Esophagus (tissue), 2 donors: ENCODE measurements at regions not wholly inside any gene's neighbourhood (a gene's known extent, or its start where the extent isn't known, plus 50 kb on each side); places are given as distances from the start of the nearest gene placed in this dataset.

Source experiments
- H3K27ac ChIP-seq, 2 donors: one replicate each; pipeline ENCODE4 v1.5.1; 2013; ENCODE audit warnings: low read depth in 2 of 2, mild to moderate bottlenecking in 2 of 2, inconsistent platforms in 1 of 2, low read length in 1 of 2, moderate library complexity in 1 of 2
- H3K27me3 ChIP-seq, 2 donors: one replicate each; pipeline ENCODE4 v1.6.1; 2013; ENCODE audit warnings: low read length in 2 of 2, control low read depth in 1 of 2, mild to moderate bottlenecking in 1 of 2; ENCODE audit not compliant: insufficient read depth in 2 of 2, control insufficient read depth in 1 of 2
- H3K36me3 ChIP-seq, 2 donors: one replicate each; pipeline ENCODE4 v1.6.1; 2013; ENCODE audit warnings: low read length in 1 of 2; ENCODE audit not compliant: control insufficient read depth in 2 of 2, insufficient read depth in 2 of 2
- H3K4me1 ChIP-seq, 2 donors: one replicate each; pipeline ENCODE4 v1.6.1; 2013; ENCODE audit warnings: low read length in 1 of 2; ENCODE audit not compliant: control insufficient read depth in 2 of 2, insufficient read depth in 2 of 2
- H3K4me3 ChIP-seq, 2 donors: one replicate each; pipeline ENCODE4 v1.5.1; 2013; ENCODE audit warnings: low read length in 2 of 2, mild to moderate bottlenecking in 2 of 2, low read depth in 1 of 2, moderate library complexity in 1 of 2
- H3K9me3 ChIP-seq, 2 donors: one replicate each; pipeline ENCODE4 v1.6.1; 2013; ENCODE audit warnings: mild to moderate bottlenecking in 2 of 2, low read depth in 1 of 2, low read length in 1 of 2, moderate library complexity in 1 of 2; ENCODE audit not compliant: control insufficient read depth in 2 of 2, insufficient read depth in 1 of 2
- WGBS, 2 donors: extraction: QIAGEN DNeasy Blood & Tissue Kit; methylation state at CpG; one replicate each; pipeline ENCODE4 v1.1.7; 2013; 5-methylcytosine and 5-hydroxymethylcytosine counted together
- donor health status: healthy with polysubstance abuse.
- donor health status: Bipolar disorder and iron deficiency.

- H3K4me3 ChIP-seq, result no peak overlapping the region
- H3K4me1 ChIP-seq, result no peaks in the 10 kb centered on the region
- no peaks in the 10 kb centered on the region for H3K27me3 ChIP-seq
- 28 to 33% methylated on average over 7 of the region's 7 CpGs for WGBS, 2 donors
- no peaks in the 10 kb centered on the region for H3K36me3 ChIP-seq
- no peaks in the 10 kb centered on the region for H3K9me3 ChIP-seq
- H3K27ac ChIP-seq, result no peak overlapping the region
These were observed 395.4 kb downstream of the RRAGC start for GRCh38 chr1:38464071-38464661.

- Histone ChIP-seq H3K27me3 (no peaks in the 10 kb centered on the region), H3K4me3 (no peak overlapping the region), H3K27ac (no peak overlapping the region), H3K36me3 (no peaks in the 10 kb centered on the region), H3K4me1 (no peaks in the 10 kb centered on the region), H3K9me3 (no peaks in the 10 kb centered on the region)
These were observed 396.5 kb downstream of the RRAGC start for GRCh38 chr1:38463074-38463473.

DNA sequence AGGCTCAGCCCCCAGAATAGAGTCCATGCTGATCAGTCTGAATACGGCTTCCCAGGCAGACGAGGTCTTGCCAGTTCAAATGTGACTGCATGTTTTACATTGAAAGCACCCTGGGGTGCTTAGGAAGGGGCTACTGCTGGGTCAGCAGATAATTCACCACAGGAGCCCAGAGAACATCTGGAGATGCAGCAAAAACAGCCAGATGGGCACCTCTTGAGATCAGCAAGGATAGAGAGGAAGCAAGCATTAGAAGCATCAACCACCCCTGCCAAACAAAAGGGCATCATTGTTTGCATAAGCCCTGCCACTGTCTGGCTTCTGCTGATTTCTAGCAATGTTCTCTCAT lies 403.1 kb downstream of the RRAGC start:
- no peaks in the 10 kb centered on the region for H3K9me3 ChIP-seq
- WGBS, 2 donors, result 65 to 80% methylated on average over 2 of the region's 2 CpGs
- H3K4me1 ChIP-seq, result no peaks in the 10 kb centered on the region
- no peak overlapping the region for H3K27ac ChIP-seq
- no peaks in the 10 kb centered on the region for H3K36me3 ChIP-seq
- no peaks in the 10 kb centered on the region for H3K27me3 ChIP-seq
- no peak overlapping the region for H3K4me3 ChIP-seq

- Histone ChIP-seq H3K4me1 (no peaks in the 10 kb centered on the region), H3K4me3 (no peak overlapping the region), H3K36me3 (no peaks in the 10 kb centered on the region), H3K27me3 (no peaks in the 10 kb centered on the region), H3K27ac (no peak overlapping the region), H3K9me3 (no peaks in the 10 kb centered on the region)
- 67 to 71% methylated on average over 16 of the region's 16 CpGs for WGBS, 2 donors
These were observed 403.6 kb downstream of the RRAGC start for GRCh38 chr1:38455829-38456530.

DNA sequence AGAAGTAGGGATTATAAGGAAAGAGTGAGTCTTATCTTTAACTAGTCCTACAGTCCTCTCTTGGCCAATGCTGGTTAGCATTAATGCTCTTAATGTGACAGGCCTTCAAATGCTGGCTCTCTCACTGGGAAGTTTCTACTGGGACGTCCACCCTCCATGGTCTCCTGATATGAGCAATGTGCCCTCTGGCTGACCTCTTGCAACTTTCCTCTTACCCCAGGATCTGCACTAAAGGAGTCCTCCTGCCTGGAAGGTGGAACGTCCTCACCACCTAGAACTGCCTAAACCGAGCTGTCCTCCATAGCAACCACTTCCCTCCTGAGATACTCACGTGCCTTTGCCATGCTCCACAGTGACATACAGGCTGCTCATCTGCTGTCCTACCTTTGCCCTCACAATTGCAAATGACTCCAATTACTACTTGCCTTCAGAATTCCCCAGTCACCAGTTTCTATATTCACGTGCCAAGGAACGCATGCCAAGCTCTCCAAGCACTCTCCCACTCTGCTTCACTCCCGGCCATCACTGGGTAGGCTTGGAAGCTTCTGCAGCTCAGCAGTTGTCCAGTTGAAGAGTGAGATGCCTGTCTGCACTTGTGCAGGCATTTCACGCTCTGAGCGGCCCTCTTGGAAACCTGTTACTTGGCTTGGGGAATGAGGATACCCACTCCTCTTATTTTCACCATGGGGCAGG lies 404.7 kb downstream of the RRAGC start:
- no peaks in the 10 kb centered on the region for H3K9me3 ChIP-seq
- WGBS, 2 donors, result 81% methylated on average over 9 of the region's 9 CpGs
- H3K27me3 ChIP-seq, result no peaks in the 10 kb centered on the region

GRCh38 chr1:38454236-38454635 lies 405.3 kb downstream of the RRAGC start:
- Histone ChIP-seq H3K9me3 (no peaks in the 10 kb centered on the region), H3K4me3 (no peak overlapping the region), H3K27me3 (no peaks in the 10 kb centered on the region), H3K36me3 (no peaks in the 10 kb centered on the region), H3K4me1 (no peaks in the 10 kb centered on the region), H3K27ac (no peak overlapping the region)
- whole genome bisulfite sequencing, 2 donors, result 88 to 89% methylated on average over 5 of the region's 5 CpGs

More for the DNA sequence above, 404.7 kb downstream of the RRAGC start:
- Histone ChIP-seq H3K4me3 (no peak overlapping the region), H3K4me1 (no peaks in the 10 kb centered on the region), H3K36me3 (no peaks in the 10 kb centered on the region), H3K27ac (no peak overlapping the region)

- H3K4me3 ChIP-seq, result no peak overlapping the region
- no peaks in the 10 kb centered on the region for H3K27me3 ChIP-seq
- no peaks in the 10 kb centered on the region for H3K9me3 ChIP-seq
- no peaks in the 10 kb centered on the region for H3K36me3 ChIP-seq
- 79 to 82% methylated on average over 4 of the region's 4 CpGs for WGBS, 2 donors
- H3K27ac ChIP-seq, result no peak overlapping the region
- no peaks in the 10 kb centered on the region for H3K4me1 ChIP-seq
These were observed 405.7 kb upstream of the POU3F1 start for GRCh38 chr1:38452246-38452645.

- Histone ChIP-seq H3K4me1 (no peaks in the 10 kb centered on the region), H3K9me3 (no peaks in the 10 kb centered on the region), H3K27ac (no peak overlapping the region), H3K4me3 (no peak overlapping the region), H3K27me3 (no peaks in the 10 kb centered on the region), H3K36me3 (no peaks in the 10 kb centered on the region)
- WGBS, 2 donors, result 18 to 22% methylated on average over 3 of the region's 3 CpGs
These were observed 405.0 kb upstream of the POU3F1 start for GRCh38 chr1:38451541-38451993.

GRCh38 chr1:38448893-38449292 lies 402.3 kb upstream of the POU3F1 start:
- Histone ChIP-seq H3K27me3 (no peaks in the 10 kb centered on the region), H3K9me3 (no peaks in the 10 kb centered on the region), H3K4me3 (no peak overlapping the region), H3K4me1 (no peaks in the 10 kb centered on the region), H3K27ac (no peak overlapping the region), H3K36me3 (no peaks in the 10 kb centered on the region)
- 80 to 84% methylated on average over 10 of the region's 10 CpGs for WGBS, 2 donors

GRCh38 chr1:38446936-38447335 lies 400.3 kb upstream of the POU3F1 start:
- H3K27ac ChIP-seq, result no peak overlapping the region
- H3K4me1 ChIP-seq, result no peaks in the 10 kb centered on the region
- WGBS, 2 donors, result 81 to 89% methylated on average over 4 of the region's 4 CpGs
- no peaks in the 10 kb centered on the region for H3K36me3 ChIP-seq
- H3K9me3 ChIP-seq, result no peaks in the 10 kb centered on the region
- no peaks in the 10 kb centered on the region for H3K27me3 ChIP-seq
- H3K4me3 ChIP-seq, result no peak overlapping the region
